ENCODE measurements at regions not wholly inside any gene's neighbourhood (a gene's known extent, or its start where the extent isn't known, plus 50 kb on each side); places are given as distances from the start of the nearest gene placed in this dataset.

GRCh38 chr7:18200855-18201254, 173.2 kb upstream of the PRPS1L1 start:
- no peak for DNase-seq (ENCODE audit: low read depth)

GRCh38 chr7:18201350-18201749, 173.7 kb upstream of the PRPS1L1 start:
- no peak for DNase-seq (ENCODE audit: low read depth)

GRCh38 chr7:18202315-18203045, 174.8 kb upstream of the PRPS1L1 start:
- no peak for DNase-seq (ENCODE audit: low read depth)

- no peak for DNase-seq (ENCODE audit: low read depth)
Measured at GRCh38 chr7:18206331-18206730, 178.7 kb upstream of the PRPS1L1 start.

- no peak for DNase-seq (ENCODE audit: low read depth)
Measured at GRCh38 chr7:18208921-18209320, 181.3 kb upstream of the PRPS1L1 start.

GRCh38 chr7:18210377-18210776, 182.7 kb upstream of the PRPS1L1 start:
- DNase-seq (ENCODE audit: low read depth): no peak

GRCh38 chr7:18210788-18211187, 183.1 kb upstream of the PRPS1L1 start:
- DNase-seq (ENCODE audit: low read depth): no peak

GRCh38 chr7:18212308-18212707, 184.7 kb upstream of the PRPS1L1 start:
- DNase-seq (ENCODE audit: low read depth): no peak

- DNase-seq (ENCODE audit: low read depth): no peak
Measured at GRCh38 chr7:18212758-18213157, 185.1 kb upstream of the PRPS1L1 start.

- DNase-seq (ENCODE audit: low read depth): no peak
Measured at GRCh38 chr7:18213652-18214051, 186.0 kb upstream of the PRPS1L1 start.

- no peak for DNase-seq (ENCODE audit: low read depth)
Measured at GRCh38 chr7:18216270-18216669, 188.6 kb upstream of the PRPS1L1 start.

GRCh38 chr7:18221377-18222293, 194.0 kb upstream of the PRPS1L1 start:
- DNase-seq (ENCODE audit: low read depth): no peak

- no peak for DNase-seq (ENCODE audit: low read depth)
Measured at GRCh38 chr7:18222636-18223035, 195.0 kb upstream of the PRPS1L1 start.

GRCh38 chr7:18224138-18224537, 196.5 kb upstream of the PRPS1L1 start:
- no peak for DNase-seq (ENCODE audit: low read depth)

- DNase-seq (ENCODE audit: low read depth): no peak
Measured at GRCh38 chr7:18225067-18225466, 197.4 kb upstream of the PRPS1L1 start.

GRCh38 chr7:18226598-18226997, 199.0 kb upstream of the PRPS1L1 start:
- DNase-seq (ENCODE audit: low read depth): no peak

- no peak for DNase-seq (ENCODE audit: low read depth)
Measured at GRCh38 chr7:18228686-18229085, 201.0 kb upstream of the PRPS1L1 start.

GRCh38 chr7:18230271-18230670, 202.6 kb upstream of the PRPS1L1 start:
- DNase-seq (ENCODE audit: low read depth): no peak

GRCh38 chr7:18231854-18232253, 204.2 kb upstream of the PRPS1L1 start:
- no peak for DNase-seq (ENCODE audit: low read depth)

GRCh38 chr7:18234519-18234918, 206.9 kb upstream of the PRPS1L1 start:
- no peak for DNase-seq (ENCODE audit: low read depth)

- DNase-seq (ENCODE audit: low read depth): no peak
Measured at GRCh38 chr7:18235819-18236218, 208.2 kb upstream of the PRPS1L1 start.

GRCh38 chr7:18239212-18239611, 211.6 kb upstream of the PRPS1L1 start:
- no peak for DNase-seq (ENCODE audit: low read depth)

- no peak for DNase-seq (ENCODE audit: low read depth)
Measured at GRCh38 chr7:18241543-18242231, 214.0 kb upstream of the PRPS1L1 start.
